ENCODE measurements at regions not wholly inside any gene's neighbourhood (a gene's known extent, or its start where the extent isn't known, plus 50 kb on each side); places are given as distances from the start of the nearest gene placed in this dataset.
"Not testable (repeated sequence)": the region's sequence is repeated elsewhere in the genome, so short reads cannot be mapped to it uniquely, and the experiment has no call there.

- peaks cover 19% of the 10 kb centered on the region for H3K4me1 Mint-ChIP-seq (ENCODE audit: low read depth)
- H3K27me3 Mint-ChIP-seq: peaks cover 1% of the 10 kb centered on the region
- no peaks in the 10 kb centered on the region for H3K36me3 Mint-ChIP-seq (ENCODE audit: low read depth)
- H3K4me3 Mint-ChIP-seq: no peak overlapping the region
- no peak overlapping the region for H3K27ac Mint-ChIP-seq
- intact Hi-C loops (cut with micrococcal nuclease): no loop called here
- H3K9me3 Mint-ChIP-seq: peaks cover 9% of the 10 kb centered on the region
Observed at GRCh38 chr6:10201606-10202510, 213.0 kb downstream of the TFAP2A start.

DNA sequence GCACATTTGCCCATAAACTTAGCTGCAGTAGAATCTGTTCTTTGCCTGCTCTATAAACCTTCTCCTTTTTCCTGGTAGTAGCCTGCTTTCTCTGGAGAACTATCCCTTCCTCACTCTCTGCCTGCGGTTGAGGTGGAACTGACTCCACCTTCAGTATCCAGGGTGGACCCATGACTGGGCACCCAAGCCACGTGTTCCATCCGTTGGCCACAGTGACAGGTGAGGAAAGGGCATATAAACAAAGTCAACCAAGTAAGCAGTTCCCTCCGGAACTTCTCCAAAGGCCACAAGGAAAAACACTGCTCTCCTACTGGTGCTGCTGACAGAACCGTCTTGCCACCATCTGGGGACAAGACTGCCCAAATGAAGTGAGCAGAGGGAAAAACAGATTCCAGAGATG is 218.8 kb downstream of the TFAP2A start:
- Mint-ChIP-seq H3K9me3 (peaks cover 8% of the 10 kb centered on the region), H3K36me3 (ENCODE audit: low read depth) (no peaks in the 10 kb centered on the region), H3K27me3 (peaks cover 2% of the 10 kb centered on the region), H3K4me1 (ENCODE audit: low read depth) (no peaks in the 10 kb centered on the region), H3K27ac (no peak overlapping the region), H3K4me3 (no peak overlapping the region)
- intact Hi-C loops (cut with micrococcal nuclease): no loop called here

- Mint-ChIP-seq H3K4me3 (no peak overlapping the region), H3K4me1 (ENCODE audit: low read depth) (no peaks in the 10 kb centered on the region), H3K27me3 (peaks cover 2% of the 10 kb centered on the region), H3K36me3 (ENCODE audit: low read depth) (no peaks in the 10 kb centered on the region), H3K9me3 (no peaks in the 10 kb centered on the region), H3K27ac (no peak overlapping the region)
- intact Hi-C loops (cut with micrococcal nuclease): no loop called here
Observed at GRCh38 chr6:10194816-10195672, 219.8 kb downstream of the TFAP2A start.

GRCh38 chr6:10193321-10193720 is 221.6 kb downstream of the TFAP2A start:
- Mint-ChIP-seq H3K27me3 (peaks cover 3% of the 10 kb centered on the region), H3K4me3 (no peak overlapping the region), H3K9me3 (no peaks in the 10 kb centered on the region), H3K27ac (no peak overlapping the region), H3K36me3 (ENCODE audit: low read depth) (no peaks in the 10 kb centered on the region), H3K4me1 (ENCODE audit: low read depth) (no peaks in the 10 kb centered on the region)
- intact Hi-C loops (cut with micrococcal nuclease): no loop called here

- Mint-ChIP-seq H3K4me3 (no peak overlapping the region), H3K27ac (no peak overlapping the region), H3K27me3 (peaks cover 3% of the 10 kb centered on the region), H3K4me1 (ENCODE audit: low read depth) (no peaks in the 10 kb centered on the region), H3K36me3 (ENCODE audit: low read depth) (no peaks in the 10 kb centered on the region), H3K9me3 (no peaks in the 10 kb centered on the region)
- intact Hi-C loops (cut with micrococcal nuclease): no loop called here
Observed at GRCh38 chr6:10190042-10190441, 224.8 kb downstream of the TFAP2A start.

GRCh38 chr6:10184371-10185227 is 230.3 kb downstream of the TFAP2A start:
- Mint-ChIP-seq H3K4me3 (no peak overlapping the region), H3K9me3 (no peaks in the 10 kb centered on the region), H3K36me3 (ENCODE audit: low read depth) (no peaks in the 10 kb centered on the region), H3K4me1 (ENCODE audit: low read depth) (no peaks in the 10 kb centered on the region), H3K27ac (no peak overlapping the region), H3K27me3 (peaks cover 2% of the 10 kb centered on the region)
- intact Hi-C loops (cut with micrococcal nuclease): no loop called here

GRCh38 chr6:10180138-10181074 is 234.5 kb downstream of the TFAP2A start:
- Mint-ChIP-seq H3K36me3 (ENCODE audit: low read depth) (no peaks in the 10 kb centered on the region), H3K27ac (no peak overlapping the region), H3K4me3 (no peak overlapping the region), H3K4me1 (ENCODE audit: low read depth) (no peaks in the 10 kb centered on the region), H3K27me3 (peaks cover 2% of the 10 kb centered on the region), H3K9me3 (no peaks in the 10 kb centered on the region)
- intact Hi-C loops (cut with micrococcal nuclease): no loop called here

DNA sequence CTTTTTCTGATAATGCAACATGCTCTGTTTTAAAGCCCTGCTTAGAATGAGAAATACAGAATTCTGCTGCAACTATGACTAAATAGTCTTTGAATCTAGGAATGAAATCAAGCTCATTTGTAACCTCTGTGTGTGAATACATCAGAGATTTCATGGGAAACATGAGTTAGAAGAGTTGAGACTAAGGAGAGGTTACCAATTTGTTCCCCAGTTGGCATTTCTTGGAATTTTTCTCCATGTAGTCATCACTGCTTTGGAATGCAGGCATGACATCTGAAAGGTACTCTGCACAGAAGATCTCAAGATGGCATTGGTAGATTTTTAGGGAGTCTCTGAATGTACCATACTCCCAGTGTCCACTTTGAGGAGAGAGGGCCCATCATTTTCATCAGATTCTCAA is 237.2 kb downstream of the TFAP2A start:
- H3K9me3 Mint-ChIP-seq: peaks cover under 1% of the 10 kb centered on the region
- no peak overlapping the region for H3K4me3 Mint-ChIP-seq
- H3K27me3 Mint-ChIP-seq: no peaks in the 10 kb centered on the region

DNA sequence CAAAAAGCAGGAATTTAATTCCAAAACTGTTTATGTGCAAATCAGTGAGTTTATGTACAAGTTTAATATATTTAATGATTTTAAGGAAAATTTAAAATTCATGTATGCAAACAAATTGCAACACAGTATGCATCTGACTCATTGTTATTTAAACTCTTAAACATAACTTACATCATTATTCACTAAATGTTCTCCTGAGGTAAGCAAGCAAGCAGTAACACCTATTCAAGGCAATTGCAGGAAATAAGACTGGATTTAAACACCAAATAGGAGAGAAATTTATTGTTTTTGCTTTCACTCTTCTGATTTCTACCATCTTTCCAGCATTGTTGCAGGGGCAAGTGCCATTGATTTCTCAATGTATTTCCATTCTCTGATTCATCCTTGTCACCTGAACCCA is 239.5 kb downstream of the TFAP2A start:
- H3K27ac Mint-ChIP-seq: no peak overlapping the region
- no peaks in the 10 kb centered on the region for H3K36me3 Mint-ChIP-seq (ENCODE audit: low read depth)
- no peak overlapping the region for H3K4me3 Mint-ChIP-seq
- H3K9me3 Mint-ChIP-seq: peaks cover 22% of the 10 kb centered on the region
- H3K4me1 Mint-ChIP-seq (ENCODE audit: low read depth): no peaks in the 10 kb centered on the region
- intact Hi-C loops (cut with micrococcal nuclease): no loop called here
- no peaks in the 10 kb centered on the region for H3K27me3 Mint-ChIP-seq

More for the DNA sequence above, 237.2 kb downstream of the TFAP2A start:
- no peaks in the 10 kb centered on the region for H3K36me3 Mint-ChIP-seq (ENCODE audit: low read depth)
- intact Hi-C loops (cut with micrococcal nuclease): no loop called here
- no peaks in the 10 kb centered on the region for H3K4me1 Mint-ChIP-seq (ENCODE audit: low read depth)
- H3K27ac Mint-ChIP-seq: no peak overlapping the region

GRCh38 chr6:10174761-10175160 is 240.1 kb downstream of the TFAP2A start:
- H3K9me3 Mint-ChIP-seq: peaks cover 26% of the 10 kb centered on the region
- intact Hi-C loops (cut with micrococcal nuclease): no loop called here

DNA sequence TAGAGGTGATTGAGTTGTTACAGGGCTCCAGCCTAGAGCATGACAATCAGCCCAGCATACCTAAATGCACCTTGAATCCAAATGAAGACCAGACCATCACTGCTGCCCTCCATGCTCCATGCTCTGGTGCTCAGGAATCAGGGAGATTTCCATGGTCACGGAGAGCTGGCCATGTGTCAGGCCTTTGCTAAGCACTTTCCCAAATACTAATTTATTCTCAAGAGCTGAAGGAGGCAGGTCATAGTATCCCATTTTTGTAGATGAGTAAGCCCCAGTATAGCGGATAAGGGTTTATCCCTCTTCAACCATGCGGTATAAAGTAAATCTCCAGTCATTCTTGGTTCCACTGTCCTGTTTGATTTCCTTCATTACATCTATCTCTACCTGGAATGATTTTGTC is 240.8 kb downstream of the TFAP2A start:
- Mint-ChIP-seq H3K27ac (no peak overlapping the region), H3K4me3 (no peak overlapping the region), H3K27me3 (no peaks in the 10 kb centered on the region), H3K9me3 (peaks cover 26% of the 10 kb centered on the region), H3K4me1 (ENCODE audit: low read depth) (no peaks in the 10 kb centered on the region), H3K36me3 (ENCODE audit: low read depth) (no peaks in the 10 kb centered on the region)
- intact Hi-C loops (cut with micrococcal nuclease): no loop called here

More at GRCh38 chr6:10174761-10175160, 240.1 kb downstream of the TFAP2A start:
- no peak overlapping the region for H3K4me3 Mint-ChIP-seq
- H3K4me1 Mint-ChIP-seq (ENCODE audit: low read depth): no peaks in the 10 kb centered on the region
- no peak overlapping the region for H3K27ac Mint-ChIP-seq
- no peaks in the 10 kb centered on the region for H3K27me3 Mint-ChIP-seq
- no peaks in the 10 kb centered on the region for H3K36me3 Mint-ChIP-seq (ENCODE audit: low read depth)

GRCh38 chr6:10171706-10172105 is 243.2 kb downstream of the TFAP2A start:
- H3K4me3 Mint-ChIP-seq, H3K27me3 Mint-ChIP-seq: not testable (repeated sequence)
- peaks cover 33% of the 10 kb centered on the region for H3K9me3 Mint-ChIP-seq

DNA sequence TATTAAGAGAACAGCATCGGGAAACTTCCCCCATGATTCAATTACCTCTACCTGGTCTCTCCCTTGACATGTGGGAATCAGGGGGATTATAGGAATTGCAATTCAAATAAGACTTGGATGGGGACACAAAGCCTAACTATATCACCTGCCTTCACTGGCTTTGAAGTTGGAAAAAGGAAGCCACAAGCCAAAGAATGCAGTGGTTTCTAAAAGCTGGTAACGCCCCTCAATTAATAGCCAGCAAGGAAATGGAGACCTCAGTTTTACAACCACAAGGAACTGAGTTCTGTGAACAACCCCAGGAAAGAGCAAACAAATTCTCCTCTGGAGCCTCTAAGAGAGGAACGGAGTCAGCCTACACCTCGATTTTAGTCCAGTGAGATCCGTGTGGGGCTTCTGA is 244.1 kb downstream of the TFAP2A start:
- intact Hi-C loops (cut with micrococcal nuclease): no loop called here
- Mint-ChIP-seq H3K9me3 (peaks cover 42% of the 10 kb centered on the region), H3K27me3 (no peaks in the 10 kb centered on the region), H3K27ac (no peak overlapping the region), H3K36me3 (ENCODE audit: low read depth) (no peaks in the 10 kb centered on the region), H3K4me1 (ENCODE audit: low read depth) (no peaks in the 10 kb centered on the region), H3K4me3 (no peak overlapping the region)

More at GRCh38 chr6:10171706-10172105, 243.2 kb downstream of the TFAP2A start:
- H3K36me3 Mint-ChIP-seq (ENCODE audit: low read depth); H3K4me1 Mint-ChIP-seq (ENCODE audit: low read depth); H3K27ac Mint-ChIP-seq; intact Hi-C loops (cut with micrococcal nuclease): not testable (repeated sequence)
